MCF 10A (cell line): ENCODE measurements at regions not wholly inside any gene's neighbourhood (a gene's known extent, or its start where the extent isn't known, plus 50 kb on each side); places are given as distances from the start of the nearest gene placed in this dataset.

Experiments
- BruUV-seq: library from RNA; stranded (reverse); fragments of 400-500 nt; replicated peaks from 2 replicates; lab custom pipeline; 2021; lab: Mats Ljungman, UMichigan
- CTCF ChIA-PET: fragments of 300-600 bp; sonication (Branson Sonifier 250); formaldehyde crosslinking; extraction: SDS; loops from one replicate; lab custom pipeline; 2021; ENCODE audit warnings: antibody characterized with exemption, inconsistent platforms; lab: Yijun Ruan, JAX
- POLR2A ChIA-PET: fragments of 300-600, 350-650 bp; sonication (Branson Sonifier 250); formaldehyde crosslinking; extraction: SDS; loops from one replicate; lab custom pipeline; 2020; ENCODE audit warnings: antibody characterized with exemption, inconsistent platforms; lab: Yijun Ruan, JAX
- DNase-seq: peaks from one replicate; pipeline ENCODE4 v3.0.0-alpha.2; 2018; ENCODE audit not compliant: unreplicated experiment
- H3K27ac Mint-ChIP-seq: one replicate; pipeline ENCODE4 v1.8.0; 2022; ENCODE audit warnings: mild to moderate bottlenecking, low read depth, mixed read lengths; ENCODE audit not compliant: unreplicated experiment
- H3K27me3 Mint-ChIP-seq: one replicate; pipeline ENCODE4 v1.8.0; 2022; ENCODE audit warnings: mixed read lengths; ENCODE audit not compliant: insufficient read depth, unreplicated experiment
- H3K36me3 Mint-ChIP-seq: one replicate; pipeline ENCODE4 v1.8.0; 2022; ENCODE audit warnings: mild to moderate bottlenecking, moderate library complexity, mixed read lengths; ENCODE audit not compliant: insufficient read depth, unreplicated experiment
- H3K4me1 Mint-ChIP-seq: one replicate; pipeline ENCODE4 v1.8.0; 2022; ENCODE audit warnings: mixed read lengths; ENCODE audit not compliant: insufficient read depth, unreplicated experiment
- H3K4me3 Mint-ChIP-seq: one replicate; pipeline ENCODE4 v1.8.0; 2022; ENCODE audit warnings: mild to moderate bottlenecking, moderate library complexity, mixed read lengths; ENCODE audit not compliant: unreplicated experiment
- H3K9me3 Mint-ChIP-seq: one replicate; pipeline ENCODE4 v1.8.0; 2022; ENCODE audit warnings: mixed read lengths; ENCODE audit not compliant: unreplicated experiment
- intact Hi-C: fragments of 100-400 bp; cut with micrococcal nuclease; formaldehyde crosslinking; loops from 2 replicates; pipeline ENCODE4 v1.14.1; 2022
- TF ChIP-seq, protein P1 (sequence below): fragments of 200-600 bp; IDR thresholded peaks from one replicate; pipeline ENCODE4 v1.8.0; 2022; ENCODE audit warnings: antibody characterized with exemption, mild to moderate bottlenecking; ENCODE audit not compliant: unreplicated experiment

DNA sequence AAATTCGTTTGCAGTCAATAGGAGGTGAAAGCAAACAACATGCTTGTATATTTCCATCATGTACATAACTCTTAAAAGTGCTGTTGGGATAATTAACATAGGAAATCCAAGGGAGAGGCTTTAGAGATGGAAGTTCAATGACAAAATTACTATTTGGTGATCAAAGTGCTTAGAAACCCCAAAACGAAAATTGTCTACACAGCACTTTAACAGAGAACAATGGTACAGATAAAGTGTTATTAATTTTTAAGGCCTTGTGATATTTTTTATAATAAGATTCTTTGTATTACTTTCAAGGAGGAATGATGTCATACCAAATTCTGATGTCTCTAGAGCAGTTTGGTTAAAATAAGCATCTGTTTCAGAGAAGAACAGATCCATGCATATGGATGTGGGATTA is 406.3 kb downstream of the EPHA7 start:
- CTCF ChIA-PET, result no interaction called here
- H3K4me1 Mint-ChIP-seq, result no peaks in the 10 kb centered on the region
- DNase-seq, result no peak
- intact Hi-C loops, result no loop called here
- TF ChIP-seq, protein P1, sequence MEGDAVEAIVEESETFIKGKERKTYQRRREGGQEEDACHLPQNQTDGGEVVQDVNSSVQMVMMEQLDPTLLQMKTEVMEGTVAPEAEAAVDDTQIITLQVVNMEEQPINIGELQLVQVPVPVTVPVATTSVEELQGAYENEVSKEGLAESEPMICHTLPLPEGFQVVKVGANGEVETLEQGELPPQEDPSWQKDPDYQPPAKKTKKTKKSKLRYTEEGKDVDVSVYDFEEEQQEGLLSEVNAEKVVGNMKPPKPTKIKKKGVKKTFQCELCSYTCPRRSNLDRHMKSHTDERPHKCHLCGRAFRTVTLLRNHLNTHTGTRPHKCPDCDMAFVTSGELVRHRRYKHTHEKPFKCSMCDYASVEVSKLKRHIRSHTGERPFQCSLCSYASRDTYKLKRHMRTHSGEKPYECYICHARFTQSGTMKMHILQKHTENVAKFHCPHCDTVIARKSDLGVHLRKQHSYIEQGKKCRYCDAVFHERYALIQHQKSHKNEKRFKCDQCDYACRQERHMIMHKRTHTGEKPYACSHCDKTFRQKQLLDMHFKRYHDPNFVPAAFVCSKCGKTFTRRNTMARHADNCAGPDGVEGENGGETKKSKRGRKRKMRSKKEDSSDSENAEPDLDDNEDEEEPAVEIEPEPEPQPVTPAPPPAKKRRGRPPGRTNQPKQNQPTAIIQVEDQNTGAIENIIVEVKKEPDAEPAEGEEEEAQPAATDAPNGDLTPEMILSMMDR, result no peak
- no peaks in the 10 kb centered on the region for H3K36me3 Mint-ChIP-seq
- no TSS peak for BruUV-seq
- H3K27me3 Mint-ChIP-seq, result no peaks in the 10 kb centered on the region
- POLR2A ChIA-PET, result interaction anchor here (0.6 kb wide), 1 partner anchor 1536 kb away, joined by 3 read pairs; no protein-coding TSS in a partner anchor
- no peak overlapping the region for H3K4me3 Mint-ChIP-seq
- no peak overlapping the region for H3K27ac Mint-ChIP-seq
- H3K9me3 Mint-ChIP-seq, result peaks cover 8% of the 10 kb centered on the region

DNA sequence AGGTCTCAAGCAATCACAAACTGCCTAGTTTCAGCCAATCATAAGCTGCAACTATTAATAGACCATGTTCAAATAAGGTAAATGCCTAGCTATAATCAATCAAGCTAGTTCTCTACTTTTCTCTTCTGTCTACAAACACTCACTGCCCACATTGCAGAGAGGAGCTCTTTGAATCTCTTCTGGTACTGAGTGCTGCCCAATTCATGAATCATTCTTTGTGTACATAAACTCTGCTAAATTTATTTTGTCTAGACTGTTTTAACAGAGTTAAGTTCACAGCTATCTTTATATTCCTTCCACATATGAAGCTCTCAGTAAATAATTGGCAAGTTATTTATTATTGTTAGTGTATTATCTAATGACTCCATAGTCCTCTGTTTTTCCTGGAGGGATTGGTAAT is 411.0 kb downstream of the EPHA7 start:
- Mint-ChIP-seq H3K27ac (no peak overlapping the region), H3K27me3 (no peaks in the 10 kb centered on the region), H3K4me3 (no peak overlapping the region), H3K36me3 (no peaks in the 10 kb centered on the region), H3K4me1 (no peaks in the 10 kb centered on the region), H3K9me3 (no peaks in the 10 kb centered on the region)
- DNase-seq, result no peak
- CTCF ChIA-PET, result interaction anchor here (0.6 to 1.1 kb wide), 2 partner anchors 11 to 132 kb away, joined by 3 read pairs; no protein-coding TSS in a partner anchor
- POLR2A ChIA-PET, result interaction anchor here (1.2 kb wide), 1 partner anchor 14 kb away, joined by 3 read pairs; no protein-coding TSS in a partner anchor
- TF ChIP-seq, protein P1, result no peak
- no TSS peak for BruUV-seq
- intact Hi-C loops, result no loop called here

DNA sequence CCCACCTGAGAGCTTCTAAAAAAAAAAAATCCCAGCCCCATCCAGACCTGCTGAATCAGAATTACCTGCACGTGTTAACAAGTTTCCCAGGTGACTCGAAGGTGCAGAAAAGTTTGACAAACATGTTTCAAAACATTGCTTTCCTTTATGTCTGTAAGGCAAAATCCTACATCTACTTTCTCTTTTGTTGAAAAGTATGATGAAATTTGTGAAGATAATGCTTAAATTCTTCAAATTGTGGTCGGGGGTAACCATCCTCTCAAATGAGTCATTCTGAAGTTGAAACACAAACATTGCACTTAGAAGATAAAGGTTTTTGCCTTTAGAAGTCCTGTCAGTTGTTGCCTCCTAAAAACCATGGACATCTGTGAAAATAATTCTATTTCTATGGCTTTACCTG is 429.7 kb downstream of the EPHA7 start:
- peaks cover 28% of the 10 kb centered on the region for H3K27me3 Mint-ChIP-seq

DNA sequence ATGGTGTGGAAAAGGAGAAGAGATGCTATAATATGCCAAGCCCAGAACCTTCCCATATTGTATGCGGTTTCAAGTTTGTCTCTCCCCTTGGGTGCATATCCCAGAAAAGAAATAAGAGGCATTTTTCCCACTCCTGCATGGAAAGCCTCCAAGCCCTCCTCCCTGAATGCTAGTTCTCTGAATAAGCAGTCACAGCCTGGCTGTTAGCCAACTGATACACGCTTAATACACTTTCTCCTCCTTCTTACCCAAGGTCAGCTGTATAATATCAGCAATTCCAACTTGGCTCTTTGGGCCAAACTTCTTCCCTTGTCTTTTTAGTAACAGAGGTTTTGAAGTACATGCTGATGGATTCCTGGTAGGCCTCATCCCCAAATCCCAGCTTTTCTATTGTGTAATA is 440.1 kb downstream of the EPHA7 start:
- no peak overlapping the region for H3K4me3 Mint-ChIP-seq
- ChIA-PET POLR2A (no interaction called here), CTCF (no interaction called here)
- DNase-seq, result no peak
- no peaks in the 10 kb centered on the region for H3K36me3 Mint-ChIP-seq
- BruUV-seq, result no TSS peak
- H3K4me1 Mint-ChIP-seq, result no peaks in the 10 kb centered on the region
- H3K9me3 Mint-ChIP-seq, result peaks cover 5% of the 10 kb centered on the region
- TF ChIP-seq, protein P1, result no peak
- intact Hi-C loops, result no loop called here
- no peaks in the 10 kb centered on the region for H3K27me3 Mint-ChIP-seq
- H3K27ac Mint-ChIP-seq, result no peak overlapping the region

More for the DNA sequence above, 429.7 kb downstream of the EPHA7 start:
- Mint-ChIP-seq H3K36me3 (no peaks in the 10 kb centered on the region), H3K4me3 (no peak overlapping the region), H3K27ac (no peak overlapping the region), H3K4me1 (no peaks in the 10 kb centered on the region), H3K9me3 (no peaks in the 10 kb centered on the region)
- DNase-seq, result no peak
- BruUV-seq, result no TSS peak
- ChIA-PET CTCF (no interaction called here), POLR2A (no interaction called here)
- TF ChIP-seq, protein P1, result no peak
- intact Hi-C loops, result no loop called here
